AG09319 (cell line): ENCODE measurements at regions not wholly inside any gene's neighbourhood (a gene's known extent, or its start where the extent isn't known, plus 50 kb on each side); places are given as distances from the start of the nearest gene placed in this dataset.

Experiments
- DNase-seq: peaks from one replicate; pipeline ENCODE4 v3.0.0-alpha.2; 2010; ENCODE audit warnings: low read depth; ENCODE audit errors: extremely low read depth
- TF ChIP-seq, protein P1 (sequence below): IDR thresholded peaks from 2 replicates; pipeline ENCODE4 v1.5.1; 2011; ENCODE audit warnings: low read depth, mild to moderate bottlenecking, inconsistent platforms, low read length, moderate library complexity

DNA sequence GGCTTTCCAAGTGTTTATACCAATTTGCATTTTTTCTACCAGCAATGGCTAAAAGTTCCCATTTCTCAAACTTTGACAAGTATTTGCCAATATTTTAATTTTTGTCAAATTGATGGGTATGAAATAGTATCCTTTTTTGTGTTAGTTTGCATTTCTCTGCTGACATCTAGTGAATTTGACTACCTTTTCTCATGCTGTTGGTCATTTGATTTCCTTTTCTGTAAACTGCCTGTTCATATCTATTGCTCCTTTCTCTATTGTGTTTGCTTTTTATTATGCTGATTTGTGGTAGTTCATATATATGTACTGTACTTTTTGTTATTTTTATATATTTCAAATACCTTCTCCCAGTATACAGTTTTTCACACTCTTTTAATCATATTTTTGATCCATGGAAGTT is 149.4 kb downstream of the PMAIP1 start:
- TF ChIP-seq, protein P1, sequence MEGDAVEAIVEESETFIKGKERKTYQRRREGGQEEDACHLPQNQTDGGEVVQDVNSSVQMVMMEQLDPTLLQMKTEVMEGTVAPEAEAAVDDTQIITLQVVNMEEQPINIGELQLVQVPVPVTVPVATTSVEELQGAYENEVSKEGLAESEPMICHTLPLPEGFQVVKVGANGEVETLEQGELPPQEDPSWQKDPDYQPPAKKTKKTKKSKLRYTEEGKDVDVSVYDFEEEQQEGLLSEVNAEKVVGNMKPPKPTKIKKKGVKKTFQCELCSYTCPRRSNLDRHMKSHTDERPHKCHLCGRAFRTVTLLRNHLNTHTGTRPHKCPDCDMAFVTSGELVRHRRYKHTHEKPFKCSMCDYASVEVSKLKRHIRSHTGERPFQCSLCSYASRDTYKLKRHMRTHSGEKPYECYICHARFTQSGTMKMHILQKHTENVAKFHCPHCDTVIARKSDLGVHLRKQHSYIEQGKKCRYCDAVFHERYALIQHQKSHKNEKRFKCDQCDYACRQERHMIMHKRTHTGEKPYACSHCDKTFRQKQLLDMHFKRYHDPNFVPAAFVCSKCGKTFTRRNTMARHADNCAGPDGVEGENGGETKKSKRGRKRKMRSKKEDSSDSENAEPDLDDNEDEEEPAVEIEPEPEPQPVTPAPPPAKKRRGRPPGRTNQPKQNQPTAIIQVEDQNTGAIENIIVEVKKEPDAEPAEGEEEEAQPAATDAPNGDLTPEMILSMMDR: no peak
- DNase-seq: no peak

DNA sequence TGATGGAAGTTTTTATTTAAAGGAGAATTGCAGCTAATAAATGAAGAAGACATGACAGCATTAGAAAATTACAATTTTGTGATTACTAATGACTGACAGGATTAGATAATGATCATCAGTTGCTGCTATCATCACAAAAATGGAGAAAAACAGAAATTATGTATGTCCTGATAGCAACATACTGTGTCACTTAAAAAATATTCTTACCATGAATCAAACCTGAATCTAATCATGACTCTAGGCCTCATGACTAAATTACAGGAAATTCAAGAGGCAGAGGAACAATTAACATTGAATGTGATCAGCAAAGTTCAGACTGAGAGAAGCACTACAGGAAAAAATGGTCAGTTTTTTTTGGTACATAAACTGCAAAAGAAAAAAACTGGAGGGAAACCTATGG is 147.8 kb downstream of the PMAIP1 start:
- TF ChIP-seq, protein P1: no peak
- no peak for DNase-seq

GRCh38 chr18:60044290-60045006 is 144.7 kb downstream of the PMAIP1 start:
- DNase-seq: peak; percentile 24
- TF ChIP-seq, protein P1: no peak

DNA sequence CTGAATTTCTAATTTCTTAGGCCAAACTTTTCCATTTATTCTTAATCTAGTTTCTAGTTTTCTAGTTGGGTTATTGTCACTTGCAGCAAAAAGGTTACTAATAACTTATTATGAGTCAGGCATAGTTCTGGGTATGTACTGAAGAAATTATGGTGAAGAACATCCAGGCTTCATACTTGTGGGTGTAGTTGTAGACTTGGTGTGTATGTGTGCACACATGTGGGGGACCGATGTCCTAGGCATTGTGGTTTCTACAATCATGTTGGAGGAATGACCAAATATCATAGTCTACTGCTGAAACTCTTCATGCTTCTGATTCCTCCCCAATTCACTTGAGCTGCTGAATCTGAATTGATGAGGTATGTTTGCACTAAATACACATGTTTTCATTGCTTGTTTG is 141.2 kb downstream of the PMAIP1 start:
- TF ChIP-seq, protein P1: no peak
- no peak for DNase-seq

GRCh38 chr18:60038731-60039130 is 138.9 kb downstream of the PMAIP1 start:
- TF ChIP-seq, protein P1: no peak
- no peak for DNase-seq

DNA sequence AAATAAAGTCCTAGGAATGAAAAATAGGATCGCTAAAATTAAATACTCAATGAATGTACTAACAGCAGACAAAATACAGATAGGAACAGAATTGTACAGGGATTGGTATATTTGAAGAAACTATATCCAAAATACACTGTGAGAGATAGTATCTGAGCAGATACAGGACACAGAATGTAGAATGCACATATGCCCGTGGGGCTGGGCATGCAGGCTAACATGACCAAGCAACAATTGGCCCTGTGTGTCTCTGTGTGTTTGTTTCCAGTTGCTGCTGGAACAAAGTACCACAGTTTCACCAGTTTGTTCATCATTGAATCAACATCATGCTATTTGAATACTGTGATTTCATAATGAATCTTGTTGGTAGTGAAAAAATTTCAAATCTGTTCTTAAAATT is 127.6 kb downstream of the PMAIP1 start:
- TF ChIP-seq, protein P1: no peak
- no peak for DNase-seq

DNA sequence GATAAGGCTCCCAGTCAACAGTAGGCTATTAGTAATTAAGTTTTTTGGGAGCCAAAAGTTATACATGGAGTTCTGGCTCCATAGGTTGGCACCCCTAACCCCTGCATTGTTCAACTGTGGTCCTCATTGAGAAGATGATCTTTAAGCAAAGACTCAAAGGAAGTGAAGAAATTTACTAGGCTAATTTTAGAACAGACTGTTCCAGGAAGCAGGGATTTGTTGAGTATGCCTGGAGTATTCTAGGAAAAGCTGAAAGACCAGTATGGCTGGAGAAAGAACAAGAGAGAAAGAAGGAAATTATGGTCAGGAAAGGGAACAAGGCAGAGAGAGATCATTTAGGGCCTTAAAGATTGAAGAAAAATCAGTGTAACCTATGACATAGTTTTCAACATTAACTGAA is 125.1 kb downstream of the PMAIP1 start:
- DNase-seq: no peak
- TF ChIP-seq, protein P1: no peak
